Breast epithelium (tissue), 3 donors: ENCODE measurements at regions not wholly inside any gene's neighbourhood (a gene's known extent, or its start where the extent isn't known, plus 50 kb on each side); places are given as distances from the start of the nearest gene placed in this dataset.

Experiments used
- POLR2AphosphoS5 ChIP-seq, 3 donors: sonication (generic); formaldehyde crosslinking; IDR thresholded peaks; one replicate each; pipeline ENCODE4 v1.6.1; 2017; ENCODE audit warnings: antibody characterized with exemption in 3 of 3
- TF ChIP-seq, protein P1 (sequence below), 3 donors: fragments of 450-650 bp; IDR thresholded peaks; one replicate each; pipeline ENCODE4 v1.5.1; 2016 to 2017; ENCODE audit warnings: antibody characterized with exemption in 3 of 3, mild to moderate bottlenecking in 3 of 3, moderate library complexity in 3 of 3

DNA sequence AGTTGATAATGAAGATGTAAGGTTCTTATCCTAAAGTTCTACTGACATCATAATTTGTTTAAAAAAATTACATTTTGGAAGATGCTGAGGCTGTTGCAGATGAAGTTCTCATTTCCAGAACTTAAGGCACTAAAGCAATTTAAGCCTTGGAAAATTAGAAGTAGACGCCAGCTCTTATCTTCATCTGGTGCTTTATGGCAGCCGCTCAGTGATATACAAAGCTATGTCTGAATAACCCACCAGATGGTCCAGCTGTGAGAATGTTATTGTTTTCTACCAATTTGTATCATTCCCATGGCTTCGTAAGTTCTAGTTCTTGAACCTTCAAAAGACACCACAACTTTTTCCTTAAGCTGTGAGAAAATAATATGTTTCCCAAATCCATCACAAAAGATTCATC lies 212.1 kb upstream of the ARID2 start:
- no peak for TF ChIP-seq POLR2AphosphoS5 (IDR thresholded peaks at IDR 0.05)
- TF ChIP-seq, protein P1, sequence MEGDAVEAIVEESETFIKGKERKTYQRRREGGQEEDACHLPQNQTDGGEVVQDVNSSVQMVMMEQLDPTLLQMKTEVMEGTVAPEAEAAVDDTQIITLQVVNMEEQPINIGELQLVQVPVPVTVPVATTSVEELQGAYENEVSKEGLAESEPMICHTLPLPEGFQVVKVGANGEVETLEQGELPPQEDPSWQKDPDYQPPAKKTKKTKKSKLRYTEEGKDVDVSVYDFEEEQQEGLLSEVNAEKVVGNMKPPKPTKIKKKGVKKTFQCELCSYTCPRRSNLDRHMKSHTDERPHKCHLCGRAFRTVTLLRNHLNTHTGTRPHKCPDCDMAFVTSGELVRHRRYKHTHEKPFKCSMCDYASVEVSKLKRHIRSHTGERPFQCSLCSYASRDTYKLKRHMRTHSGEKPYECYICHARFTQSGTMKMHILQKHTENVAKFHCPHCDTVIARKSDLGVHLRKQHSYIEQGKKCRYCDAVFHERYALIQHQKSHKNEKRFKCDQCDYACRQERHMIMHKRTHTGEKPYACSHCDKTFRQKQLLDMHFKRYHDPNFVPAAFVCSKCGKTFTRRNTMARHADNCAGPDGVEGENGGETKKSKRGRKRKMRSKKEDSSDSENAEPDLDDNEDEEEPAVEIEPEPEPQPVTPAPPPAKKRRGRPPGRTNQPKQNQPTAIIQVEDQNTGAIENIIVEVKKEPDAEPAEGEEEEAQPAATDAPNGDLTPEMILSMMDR (IDR thresholded peaks at IDR 0.05) = no peak
